H1 (cell line): ENCODE measurements at regions not wholly inside any gene's neighbourhood (a gene's known extent, or its start where the extent isn't known, plus 50 kb on each side); places are given as distances from the start of the nearest gene placed in this dataset.

Experiments
- CTCF ChIA-PET: fragments of 300-600 bp; sonication (Branson Sonifier 250); formaldehyde crosslinking; loops from one replicate; lab custom pipeline; 2021; ENCODE audit not compliant: partially characterized antibody; lab: Charles Lee
- POLR2A ChIA-PET: fragments of 300-600 bp; sonication (Branson Sonifier 250); formaldehyde crosslinking; loops from one replicate; lab custom pipeline; 2021; ENCODE audit warnings: inconsistent platforms; ENCODE audit not compliant: partially characterized antibody; lab: Charles Lee
- DNase-seq, 2 experiments: peaks; one replicate each; pipeline versions ENCODE4 v3.0.0 to v3.0.0-alpha.2; 2010 to 2022; ENCODE audit warnings: low spot score in 2 of 2, low read depth in 1 of 2, mixed read lengths in 1 of 2
- FAIRE-seq: peaks from 2 replicates; lab custom pipeline; 2011; peaks lifted over from hg19 to GRCh38; lab: Jason Lieb, UNC
- H2AFZ ChIP-seq: 2 replicates; pipeline ENCODE4 v1.8.1; 2012; ENCODE audit warnings: low read length, inconsistent platforms
- H2AK5ac ChIP-seq: 2 replicates; pipeline ENCODE4 v1.6.1; 2013; ENCODE audit warnings: low read depth, low read length
- H2BK120ac ChIP-seq: replicated peaks from 2 replicates; pipeline ENCODE3; 2013; ENCODE audit warnings: low read depth, low read length, inconsistent platforms
- H2BK12ac ChIP-seq: 2 replicates; pipeline ENCODE4 v1.6.1; 2013; ENCODE audit warnings: low read depth, low read length
- H2BK15ac ChIP-seq: 2 replicates; pipeline ENCODE4 v1.6.1; 2013; ENCODE audit warnings: low read length
- H2BK20ac ChIP-seq: 2 replicates; pipeline ENCODE4 v1.6.1; 2013; ENCODE audit warnings: low read length
- H2BK5ac ChIP-seq: 2 replicates; pipeline ENCODE4 v1.6.1; 2013; ENCODE audit warnings: low read depth, low read length
- H3K14ac ChIP-seq: 2 replicates; pipeline ENCODE4 v1.6.1; 2013; ENCODE audit warnings: inconsistent platforms; ENCODE audit not compliant: insufficient read length
- H3K18ac ChIP-seq: 2 replicates; pipeline ENCODE4 v1.6.1; 2013; ENCODE audit warnings: low read length; ENCODE audit errors: extremely low read depth
- H3K23ac ChIP-seq: 2 replicates; pipeline ENCODE4 v1.6.1; 2013; ENCODE audit warnings: inconsistent platforms; ENCODE audit not compliant: insufficient read length
- H3K23me2 ChIP-seq: 2 replicates; pipeline ENCODE4 v1.6.1; 2013; ENCODE audit warnings: low read depth, low read length
- H3K27ac ChIP-seq: 2 replicates; pipeline ENCODE4 v1.6.1; 2011; ENCODE audit warnings: low read depth, low read length, inconsistent platforms
- H3K27me3 ChIP-seq, 4 experiments: replicated peaks in 1 of 4; 1 replicate in 1 of 4; 2 replicates in 3 of 4; pipeline versions ENCODE4 v1.6.1 to v1.8.1; 2011 to 2013; ENCODE audit warnings: low read length in 3 of 4, mild to moderate bottlenecking in 3 of 4, inconsistent platforms in 2 of 4, mixed read lengths in 2 of 4, moderate library complexity in 1 of 4; ENCODE audit not compliant: control insufficient read depth in 3 of 4, insufficient read depth in 3 of 4; ENCODE audit errors: extremely low read depth in 1 of 4
- H3K36me3 ChIP-seq, 4 experiments: 2 replicates each; pipeline versions ENCODE4 v1.6.1 to v1.8.1; 2011 to 2013; ENCODE audit warnings: mild to moderate bottlenecking in 4 of 4, low read length in 3 of 4, moderate library complexity in 2 of 4, control low read depth in 1 of 4, inconsistent platforms in 1 of 4; ENCODE audit not compliant: insufficient read depth in 4 of 4, control insufficient read depth in 2 of 4
- H3K4ac ChIP-seq: replicated peaks from 2 replicates; pipeline ENCODE3; 2013; ENCODE audit warnings: low read length, low read depth, mixed read lengths, inconsistent platforms; ENCODE audit not compliant: insufficient read length
- H3K4me1 ChIP-seq, 4 experiments: replicated peaks in 1 of 4; 1 replicate in 1 of 4; 2 replicates in 3 of 4; pipeline versions ENCODE4 v1.6.1 to v1.8.1; 2011 to 2013; ENCODE audit warnings: low read length in 3 of 4, inconsistent platforms in 2 of 4, mixed read lengths in 1 of 4; ENCODE audit not compliant: insufficient read depth in 4 of 4, control insufficient read depth in 3 of 4
- H3K4me2 ChIP-seq, 2 experiments: 2 replicates each; pipeline versions ENCODE4 v1.6.1 to v1.8.1; 2011 to 2013; ENCODE audit warnings: low read depth in 2 of 2, low read length in 2 of 2, control low read depth in 1 of 2, inconsistent platforms in 1 of 2, mild to moderate bottlenecking in 1 of 2; ENCODE audit not compliant: insufficient read depth in 1 of 2
- H3K4me3 ChIP-seq, 4 experiments: fragments of 200-600, 300-600 bp in 1 of 4; sonication (generic), shearing (Covaris generic), sonication (Bioruptor Twin) in 1 of 4; 2 replicates each; pipeline versions ENCODE4 v1.5.1 to v1.8.1; 2011 to 2016; ENCODE audit warnings: low read length in 4 of 4, low read depth in 3 of 4, control low read depth in 2 of 4, inconsistent platforms in 2 of 4, mild to moderate bottlenecking in 2 of 4, mixed read lengths in 1 of 4, moderate library complexity in 1 of 4; ENCODE audit not compliant: insufficient read depth in 2 of 4; ENCODE audit errors: extremely low read depth in 1 of 4
- H3K56ac ChIP-seq: replicated peaks from 2 replicates; pipeline ENCODE3; 2013; ENCODE audit warnings: low read depth, mild to moderate bottlenecking, mixed read lengths, low read length, inconsistent platforms; ENCODE audit not compliant: insufficient read length
- H3K79me1 ChIP-seq: 2 replicates; pipeline ENCODE4 v1.6.1; 2013; ENCODE audit warnings: low read depth, low read length, control low read depth
- H3K79me2 ChIP-seq, 2 experiments: 2 replicates each; pipeline versions ENCODE4 v1.6.1 to v1.8.1; 2012 to 2013; ENCODE audit warnings: low read length in 2 of 2, mild to moderate bottlenecking in 2 of 2, inconsistent platforms in 1 of 2; ENCODE audit not compliant: insufficient read depth in 2 of 2, control insufficient read depth in 1 of 2
- H3K9ac ChIP-seq, 4 experiments: replicated peaks in 1 of 4; 1 replicate in 1 of 4; 2 replicates in 3 of 4; pipeline versions ENCODE4 v1.6.1 to v1.8.1; 2011 to 2013; ENCODE audit warnings: low read depth in 3 of 4, low read length in 3 of 4, control low read depth in 2 of 4, mild to moderate bottlenecking in 2 of 4, moderate library complexity in 2 of 4, inconsistent platforms in 1 of 4; ENCODE audit errors: extremely low read depth in 1 of 4
- H3K9me3 ChIP-seq, 2 experiments: 2 replicates each; pipeline versions ENCODE4 v1.6.1 to v1.8.1; 2012 to 2013; ENCODE audit warnings: mild to moderate bottlenecking in 2 of 2, moderate library complexity in 2 of 2, control low read depth in 1 of 2, inconsistent platforms in 1 of 2, low read depth in 1 of 2, low read length in 1 of 2, mixed read lengths in 1 of 2; ENCODE audit not compliant: insufficient read depth in 2 of 2
- H4K20me1 ChIP-seq, 2 experiments: replicated peaks in 1 of 2; 2 replicates each; pipeline versions ENCODE3 to v1.8.1; 2011 to 2013; ENCODE audit warnings: inconsistent platforms in 2 of 2, low read length in 2 of 2, mild to moderate bottlenecking in 1 of 2; ENCODE audit not compliant: insufficient read depth in 2 of 2, control insufficient read depth in 1 of 2
- H4K5ac ChIP-seq: 2 replicates; pipeline ENCODE4 v1.6.1; 2013; ENCODE audit warnings: low read length, low read depth, mixed read lengths, inconsistent platforms; ENCODE audit not compliant: insufficient read length
- H4K8ac ChIP-seq: 2 replicates; pipeline ENCODE4 v1.8.0; 2013; ENCODE audit warnings: mild to moderate bottlenecking, moderate library complexity, low read length, inconsistent platforms; ENCODE audit not compliant: insufficient read depth; ENCODE audit errors: extremely low read depth
- H4K91ac ChIP-seq: replicated peaks from 2 replicates; pipeline ENCODE3; 2013; ENCODE audit warnings: low read length, mixed read lengths, inconsistent platforms; ENCODE audit not compliant: insufficient read length
- BRCA1 ChIP-seq: IDR thresholded peaks from 2 replicates; pipeline ENCODE4 v1.6.1; 2012; ENCODE audit warnings: low read depth, low read length, improper control_type of control experiment
- CREB1 ChIP-seq: IDR thresholded peaks from 2 replicates; pipeline ENCODE4 v1.6.1; 2012; ENCODE audit warnings: inconsistent platforms
- E2F6 ChIP-seq: IDR thresholded peaks from 2 replicates; pipeline ENCODE4 v1.6.1; 2012; ENCODE audit warnings: inconsistent platforms
- KDM4A ChIP-seq: IDR thresholded peaks from one replicate; pipeline ENCODE4 v1.7.1; 2012; ENCODE audit warnings: low read depth, mild to moderate bottlenecking, moderate library complexity, low read length, inconsistent platforms; ENCODE audit not compliant: severe bottlenecking
- MAFK ChIP-seq: IDR thresholded peaks from 2 replicates; pipeline ENCODE4 v1.6.1; 2012; ENCODE audit warnings: low read depth, mild to moderate bottlenecking, improper control_type of control experiment, low read length
- NRF1 ChIP-seq: IDR thresholded peaks from 2 replicates; pipeline ENCODE4 v1.6.1; 2011; ENCODE audit warnings: mild to moderate bottlenecking, low read depth, low read length, improper control_type of control experiment
- SIRT6 ChIP-seq: IDR thresholded peaks from one replicate; pipeline ENCODE4 v1.7.1; 2012; ENCODE audit warnings: low read length, inconsistent platforms
- TAF1 ChIP-seq: IDR thresholded peaks from 2 replicates; pipeline ENCODE4 v1.6.1; 2011; ENCODE audit warnings: mild to moderate bottlenecking, low read depth, low read length
- TBP ChIP-seq: IDR thresholded peaks from 2 replicates; pipeline ENCODE4 v1.6.1; 2011; ENCODE audit warnings: low read depth, low read length, improper control_type of control experiment
- WGBS, 2 experiments: shearing (Covaris generic) in 1 of 2; methylation state at CpG; one replicate each; pipeline versions ENCODE4 v1.1.6 to v1.1.7; 2013 to 2015; ENCODE audit warnings: low lambda C conversion rate in 2 of 2, mixed read lengths in 2 of 2, inconsistent platforms in 1 of 2, low coverage in 1 of 2, missing lambda C conversion rate in 1 of 2; ENCODE audit not compliant: insufficient replicate concordance in 2 of 2, insufficient coverage in 1 of 2, insufficient read length in 1 of 2; ENCODE audit errors: extremely low coverage in 1 of 2, missing lambda C conversion rate in 1 of 2; 5-methylcytosine and 5-hydroxymethylcytosine counted together

- FAIRE-seq, result no peak
- TF ChIP-seq SIRT6 (no peak), MAFK (no peak), E2F6 (no peak), TAF1 (no peak), TBP (no peak), NRF1 (no peak), KDM4A (no peak), BRCA1 (no peak), CREB1 (no peak)
- TF ChIP-seq, all 59 proteins: peak for 0
- H3K4me1 ChIP-seq, result peaks cover 2 to 9% (median 3%) of the 10 kb centered on the region in 4 experiments; a peak in 3 of 7 replicates
- no peaks in the 10 kb centered on the region for H3K79me1 ChIP-seq
- WGBS, 2 experiments, result 94% methylated on average over 2 of the region's 2 CpGs; no CpG with 5 or more reads in 1 of the 2 experiments
- H3K9ac ChIP-seq, result no peak overlapping the region
- H2BK120ac ChIP-seq, result no peak overlapping the region
- no peak overlapping the region for H2BK20ac ChIP-seq
- H3K4me3 ChIP-seq, result no peak overlapping the region
- H3K36me3 ChIP-seq, result no peaks in the 10 kb centered on the region
- H4K8ac ChIP-seq, result no peak overlapping the region
- H2AK5ac ChIP-seq, result no peak overlapping the region
- H3K4ac ChIP-seq, result no peak overlapping the region
- H3K23me2 ChIP-seq, result no peaks in the 10 kb centered on the region
- no peaks in the 10 kb centered on the region for H4K20me1 ChIP-seq
- no peak overlapping the region for H3K4me2 ChIP-seq
- no peak overlapping the region for H3K56ac ChIP-seq
- H3K23ac ChIP-seq, result no peak overlapping the region
- no peaks in the 10 kb centered on the region for H3K9me3 ChIP-seq
- no peaks in the 10 kb centered on the region for H3K79me2 ChIP-seq
- H2AFZ ChIP-seq, result no peak overlapping the region
- no peak overlapping the region for H4K91ac ChIP-seq
- no peak overlapping the region for H2BK5ac ChIP-seq
- no peak overlapping the region for H4K5ac ChIP-seq
- POLR2A ChIA-PET, result no interaction called here
- no peak overlapping the region for H2BK12ac ChIP-seq
- CTCF ChIA-PET, result interaction anchor here (1.1 kb wide), 1 partner anchor 363 kb away, joined by 3 read pairs; no protein-coding TSS in a partner anchor
- no peak for DNase-seq
- no peaks in the 10 kb centered on the region for H3K27me3 ChIP-seq
- no peak overlapping the region for H2BK15ac ChIP-seq
- no peak overlapping the region for H3K18ac ChIP-seq
- no peak overlapping the region for H3K14ac ChIP-seq
- no peak overlapping the region for H3K27ac ChIP-seq
Observed at GRCh38 chr2:145748927-145749326, 1229.0 kb upstream of the ZEB2 start.
